Heart left ventricle (tissue), 13 donors: ENCODE measurements at regions not wholly inside any gene's neighbourhood (a gene's known extent, or its start where the extent isn't known, plus 50 kb on each side); places are given as distances from the start of the nearest gene placed in this dataset.

ENCODE experiments used
- CTCF ChIP-seq, 12 donors: fragments of 200-600 bp; sonication (generic) in 4 of 12; IDR thresholded peaks; one replicate each; pipeline versions ENCODE4 v1.5.0 to v1.8.0; 2018 to 2022; ENCODE audit warnings: antibody characterized with exemption in 12 of 12, mild to moderate bottlenecking in 5 of 12
- POLR2A ChIP-seq, 2 donors: fragments of 450-650 bp; IDR thresholded peaks; one replicate each; pipeline ENCODE4 v1.6.1; 2017; ENCODE audit warnings: antibody characterized with exemption in 2 of 2, mild to moderate bottlenecking in 2 of 2, moderate library complexity in 2 of 2
- donor health status: ischemic (EF 13 %, LVEDD 7.1; RV severe dilation, severe dysfunction).
- donor health status: DM: no; HTN: yes; CAD: no.
- donor health status: DM: no; HTN: no; CAD: no.
- donor health status: ischemic (EF 25% LVEDD 6.9; RV normal size, moderate dysfunction).
- donor health status: ischemic (EF 25% LVEDD 5.7; RV mildly dilated, moderate dysfunction).
- donor health status: ischemic (EF 35%, LVEDD 5.7; RV mildly dilated, moderate dysfunction).
- donor health status: nonischemic (EF 11% LVEDD 7.7; RV severe dilation, severe dysfunction).
- donor health status: DM: yes; HTN: yes; CAD: no.
- donor health status: PGD.
- donor health status: ischemic (EF 29% LVEDD 5.4; RV normal size, mild dysfunction).
- donor health status: nonischemic (EF 23%, LVEDD 6.1; RV moderate dilation, normal function).

GRCh38 chr9:22976454-22976853 is 529.8 kb downstream of the DMRTA1 start:
- no peak for TF ChIP-seq CTCF (IDR thresholded peaks at IDR 0.05)
- TF ChIP-seq POLR2A (IDR thresholded peaks at IDR 0.05), result no peak
